Cardiac muscle cell (in vitro differentiated cells and primary cell): ENCODE measurements at regions not wholly inside any gene's neighbourhood (a gene's known extent, or its start where the extent isn't known, plus 50 kb on each side); places are given as distances from the start of the nearest gene placed in this dataset.

ENCODE experiments used
- DNase-seq, 2 donors: peaks; one replicate each; pipeline versions ENCODE4 v3.0.0 to v3.0.0-alpha.2; 2010 to 2017; ENCODE audit warnings: low read depth in 1 of 2, low spot score in 1 of 2
- H3K27ac ChIP-seq: fragments of 200-600 bp; sonication (generic); 2 replicates; pipeline ENCODE4 v1.5.1; 2016
- H3K27me3 ChIP-seq: fragments of 200-600 bp; sonication (generic); 2 replicates; pipeline ENCODE4 v1.6.0; 2016; ENCODE audit warnings: control low read depth
- H3K36me3 ChIP-seq: fragments of 200-600 bp; sonication (generic); 2 replicates; pipeline ENCODE4 v1.5.1; 2016; ENCODE audit warnings: control low read depth
- H3K4me1 ChIP-seq: fragments of 200-600 bp; sonication (generic); 2 replicates; pipeline ENCODE4 v1.8.1; 2017; ENCODE audit warnings: low read depth, mild to moderate bottlenecking, mixed run types
- H3K4me3 ChIP-seq: fragments of 200-600 bp; sonication (generic); 2 replicates; pipeline ENCODE4 v1.5.1; 2016; ENCODE audit warnings: mild to moderate bottlenecking
- H3K9me3 ChIP-seq: fragments of 200-600 bp; sonication (generic); 2 replicates; pipeline ENCODE4 v1.5.1; 2017; ENCODE audit warnings: low read depth, mild to moderate bottlenecking, control low read depth
- TF ChIP-seq, protein P1 (sequence below): IDR thresholded peaks from 2 replicates; pipeline ENCODE4 v1.5.1; 2012; ENCODE audit warnings: low read depth, mild to moderate bottlenecking, low read length

DNA sequence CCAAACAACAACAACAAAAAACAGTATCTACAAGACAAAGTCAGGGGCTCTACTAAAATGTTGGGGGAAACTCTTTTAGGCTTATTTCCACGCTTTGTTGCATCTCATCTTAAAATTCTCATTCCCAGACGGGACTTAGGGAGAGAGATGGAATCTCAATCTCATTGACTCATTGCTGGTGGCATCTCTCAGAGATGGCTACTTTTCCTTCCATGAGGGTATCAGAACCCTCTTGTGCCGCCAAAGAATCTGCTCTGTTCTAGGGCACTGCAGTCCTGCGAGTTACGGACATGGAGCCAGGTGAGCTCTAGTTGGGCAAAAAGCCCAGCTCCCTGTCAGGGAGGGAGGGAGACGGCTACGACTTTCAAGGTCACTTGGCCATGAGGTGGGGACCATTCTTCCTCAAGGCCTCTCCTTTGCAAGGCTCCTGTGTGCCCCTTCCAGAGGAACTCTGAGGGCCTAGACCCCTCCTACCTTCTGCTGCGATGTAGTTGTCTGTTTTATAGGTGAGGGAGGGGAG lies 68.0 kb downstream of the MYCN start:
- no peaks in the 10 kb centered on the region for H3K36me3 ChIP-seq
- peaks cover 5% of the 10 kb centered on the region for H3K27me3 ChIP-seq
- TF ChIP-seq, protein P1, sequence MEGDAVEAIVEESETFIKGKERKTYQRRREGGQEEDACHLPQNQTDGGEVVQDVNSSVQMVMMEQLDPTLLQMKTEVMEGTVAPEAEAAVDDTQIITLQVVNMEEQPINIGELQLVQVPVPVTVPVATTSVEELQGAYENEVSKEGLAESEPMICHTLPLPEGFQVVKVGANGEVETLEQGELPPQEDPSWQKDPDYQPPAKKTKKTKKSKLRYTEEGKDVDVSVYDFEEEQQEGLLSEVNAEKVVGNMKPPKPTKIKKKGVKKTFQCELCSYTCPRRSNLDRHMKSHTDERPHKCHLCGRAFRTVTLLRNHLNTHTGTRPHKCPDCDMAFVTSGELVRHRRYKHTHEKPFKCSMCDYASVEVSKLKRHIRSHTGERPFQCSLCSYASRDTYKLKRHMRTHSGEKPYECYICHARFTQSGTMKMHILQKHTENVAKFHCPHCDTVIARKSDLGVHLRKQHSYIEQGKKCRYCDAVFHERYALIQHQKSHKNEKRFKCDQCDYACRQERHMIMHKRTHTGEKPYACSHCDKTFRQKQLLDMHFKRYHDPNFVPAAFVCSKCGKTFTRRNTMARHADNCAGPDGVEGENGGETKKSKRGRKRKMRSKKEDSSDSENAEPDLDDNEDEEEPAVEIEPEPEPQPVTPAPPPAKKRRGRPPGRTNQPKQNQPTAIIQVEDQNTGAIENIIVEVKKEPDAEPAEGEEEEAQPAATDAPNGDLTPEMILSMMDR, result no peak
- H3K4me1 ChIP-seq, result no peaks in the 10 kb centered on the region
- H3K9me3 ChIP-seq, result no peaks in the 10 kb centered on the region
- H3K4me3 ChIP-seq, result no peak overlapping the region
- no peak for DNase-seq
- H3K27ac ChIP-seq, result no peak overlapping the region

DNA sequence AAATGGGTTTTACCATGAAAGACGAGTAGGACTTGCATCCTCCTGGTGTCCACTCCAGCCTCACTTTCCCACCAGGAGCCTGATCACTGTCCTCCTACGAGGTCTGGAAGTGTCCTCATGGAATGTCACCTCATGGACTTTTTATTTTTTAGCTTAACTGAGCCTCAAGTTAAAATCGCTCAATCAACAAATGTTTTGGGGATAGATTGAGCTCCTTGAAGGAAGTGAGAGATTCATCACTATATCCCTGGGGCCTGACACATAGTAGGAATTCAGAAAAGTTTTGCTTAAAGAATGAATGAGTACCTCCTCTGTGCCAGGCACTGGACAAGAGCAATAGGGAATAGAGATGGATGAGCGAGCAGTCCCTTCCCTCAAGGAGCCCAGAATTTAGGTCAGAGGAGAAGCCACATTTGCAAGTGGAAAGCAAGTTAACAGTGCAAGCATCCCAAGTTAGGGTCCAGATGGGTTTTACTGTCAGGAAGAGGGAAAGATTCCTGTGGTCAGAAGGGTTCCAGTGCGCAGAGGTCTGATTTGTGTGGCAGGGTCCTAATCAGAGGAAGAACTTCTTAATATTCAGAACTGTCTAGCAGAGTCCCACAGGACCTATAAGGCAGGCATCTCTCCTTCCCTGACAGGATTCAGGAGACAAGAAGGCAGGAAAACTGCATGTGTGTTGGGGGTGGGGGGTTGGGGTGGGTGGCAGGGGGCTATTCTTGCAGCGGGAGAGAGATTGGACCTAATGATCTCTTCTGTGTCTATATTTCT lies 67.0 kb downstream of the MYCN start:
- no peaks in the 10 kb centered on the region for H3K27me3 ChIP-seq
- no peaks in the 10 kb centered on the region for H3K9me3 ChIP-seq
- TF ChIP-seq, protein P1, result no peak
- no peak for DNase-seq
- H3K4me3 ChIP-seq, result no peak overlapping the region
- H3K27ac ChIP-seq, result no peak overlapping the region
- no peaks in the 10 kb centered on the region for H3K36me3 ChIP-seq
- no peaks in the 10 kb centered on the region for H3K4me1 ChIP-seq

DNA sequence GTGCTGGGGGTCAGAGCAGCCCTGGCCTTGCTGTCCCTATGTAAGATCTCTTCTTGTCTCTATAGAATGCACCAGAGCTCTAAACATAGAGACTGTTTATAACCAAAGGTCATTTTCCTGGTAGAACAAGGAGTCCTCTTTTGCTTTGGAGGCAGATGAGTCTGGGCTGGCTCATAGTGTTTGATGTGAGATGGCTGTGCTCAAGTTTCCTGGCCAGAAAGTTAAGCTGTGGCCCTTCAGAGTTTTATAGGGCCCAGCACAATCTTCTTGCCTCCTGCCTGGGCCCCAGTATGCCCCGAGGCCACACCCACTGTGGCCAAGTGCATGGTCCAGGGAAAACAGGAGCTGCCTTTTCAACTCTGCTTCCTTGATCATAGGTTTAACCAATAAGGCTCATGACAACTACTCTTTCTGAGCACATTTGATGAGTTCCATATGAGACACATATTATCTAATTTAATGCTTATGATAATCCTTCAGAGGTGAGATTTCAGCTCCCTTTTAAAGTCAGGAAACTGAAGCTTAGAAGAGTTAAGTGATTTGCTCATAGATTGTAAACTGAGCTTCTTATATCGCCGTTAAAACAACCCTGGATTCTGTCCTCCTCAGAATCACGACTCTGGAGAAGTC lies 66.3 kb downstream of the MYCN start:
- no peaks in the 10 kb centered on the region for H3K9me3 ChIP-seq
- H3K4me3 ChIP-seq, result no peak overlapping the region
- TF ChIP-seq, protein P1, result no peak
- no peaks in the 10 kb centered on the region for H3K36me3 ChIP-seq
- no peaks in the 10 kb centered on the region for H3K27me3 ChIP-seq
- no peak overlapping the region for H3K27ac ChIP-seq
- no peaks in the 10 kb centered on the region for H3K4me1 ChIP-seq
- no peak for DNase-seq

DNA sequence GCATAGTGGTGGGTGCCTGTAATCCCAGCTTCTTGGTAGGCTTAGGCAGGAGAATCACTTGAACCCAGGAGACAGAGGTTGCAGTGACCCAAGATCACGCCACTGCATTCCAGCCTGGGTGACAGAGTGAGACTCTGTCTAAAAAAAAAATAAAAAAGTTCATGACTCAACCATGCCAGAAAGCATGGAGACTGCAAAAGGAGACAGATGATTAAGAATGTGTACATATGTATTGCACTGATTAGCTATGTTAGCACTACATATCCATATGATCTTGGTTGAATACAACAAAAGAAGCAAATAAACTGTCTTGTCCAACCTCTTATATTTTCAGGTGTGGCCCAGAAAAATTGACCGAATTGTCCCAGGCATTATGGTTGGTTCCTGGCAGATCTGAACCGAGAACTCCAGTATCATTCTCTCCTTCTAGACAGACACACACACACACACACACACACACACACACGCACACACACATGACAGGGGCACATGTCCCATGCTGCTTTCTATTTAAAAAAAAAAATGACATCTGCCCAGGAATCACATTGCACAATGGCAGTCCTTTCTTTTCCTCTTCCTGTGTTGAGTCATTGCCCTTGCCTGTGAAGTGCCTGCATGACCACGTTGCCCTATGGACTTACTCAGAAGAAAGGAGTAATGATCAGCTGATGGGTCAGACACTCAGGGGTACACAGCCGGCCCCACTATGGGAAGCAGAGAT lies 65.6 kb downstream of the MYCN start:
- H3K4me1 ChIP-seq, result no peaks in the 10 kb centered on the region
- no peak overlapping the region for H3K27ac ChIP-seq
- no peak overlapping the region for H3K4me3 ChIP-seq
- TF ChIP-seq, protein P1, result no peak
- no peak for DNase-seq
- H3K27me3 ChIP-seq, result no peaks in the 10 kb centered on the region
- no peaks in the 10 kb centered on the region for H3K36me3 ChIP-seq
- no peaks in the 10 kb centered on the region for H3K9me3 ChIP-seq

DNA sequence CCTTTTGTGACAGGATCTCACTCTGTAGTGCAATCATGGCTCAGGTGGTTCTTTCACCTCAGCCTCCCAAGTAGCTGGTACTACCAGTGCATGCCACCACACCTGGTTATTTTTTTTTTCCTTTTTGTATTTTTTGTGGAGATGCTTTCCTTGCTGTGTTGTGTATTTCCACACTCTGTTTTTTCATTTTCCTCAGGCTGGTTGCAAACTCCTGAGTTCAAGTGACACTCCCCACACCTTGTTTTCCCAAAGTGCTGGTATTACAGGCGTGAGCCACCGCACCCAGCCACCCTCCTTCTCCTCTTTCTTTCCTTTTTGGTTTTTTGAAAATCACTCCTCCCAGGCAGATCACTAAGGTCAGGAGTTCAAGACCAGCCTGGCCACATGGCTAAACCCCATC lies 65.0 kb downstream of the MYCN start:
- Histone ChIP-seq H3K9me3 (no peaks in the 10 kb centered on the region), H3K4me3 (no peak overlapping the region), H3K36me3 (no peaks in the 10 kb centered on the region), H3K27ac (no peak overlapping the region), H3K4me1 (no peaks in the 10 kb centered on the region), H3K27me3 (no peaks in the 10 kb centered on the region)
- DNase-seq, result no peak
- TF ChIP-seq, protein P1, result no peak
